ENCODE measurements at regions not wholly inside any gene's neighbourhood (a gene's known extent, or its start where the extent isn't known, plus 50 kb on each side); places are given as distances from the start of the nearest gene placed in this dataset.

DNA sequence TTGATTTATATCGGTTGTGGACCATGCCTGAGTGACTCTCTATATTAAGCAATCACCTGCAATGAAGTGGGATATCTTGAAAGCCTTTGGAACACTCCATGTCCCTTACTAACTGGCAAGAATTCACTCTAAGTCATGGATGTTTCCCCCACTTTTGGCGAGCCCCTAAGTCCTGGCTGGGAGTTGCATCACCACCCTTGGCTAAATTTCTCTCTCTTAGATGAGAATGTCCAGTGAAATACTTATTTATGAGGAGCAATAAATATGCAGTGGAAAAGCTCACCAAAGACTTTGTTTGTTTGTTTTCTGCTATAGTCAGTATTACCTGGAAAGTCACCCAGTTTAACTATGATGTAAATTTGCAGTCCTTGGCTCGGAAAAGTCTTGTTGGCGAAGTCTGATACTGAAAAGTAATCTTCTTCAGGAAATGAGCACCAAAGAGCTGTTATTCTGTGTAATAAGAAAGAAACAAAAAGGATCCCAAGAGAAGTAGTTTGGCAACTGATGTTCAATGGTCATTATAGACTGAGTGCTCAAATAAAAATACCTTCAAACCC, 333.8 kb downstream of the DMRT2 start:
- no peak for TF ChIP-seq EZH2 (IDR thresholded peaks at IDR 0.05; ENCODE audit: borderline replicate concordance, low read depth, low read length, severe bottlenecking)
- TF ChIP-seq, protein P1, sequence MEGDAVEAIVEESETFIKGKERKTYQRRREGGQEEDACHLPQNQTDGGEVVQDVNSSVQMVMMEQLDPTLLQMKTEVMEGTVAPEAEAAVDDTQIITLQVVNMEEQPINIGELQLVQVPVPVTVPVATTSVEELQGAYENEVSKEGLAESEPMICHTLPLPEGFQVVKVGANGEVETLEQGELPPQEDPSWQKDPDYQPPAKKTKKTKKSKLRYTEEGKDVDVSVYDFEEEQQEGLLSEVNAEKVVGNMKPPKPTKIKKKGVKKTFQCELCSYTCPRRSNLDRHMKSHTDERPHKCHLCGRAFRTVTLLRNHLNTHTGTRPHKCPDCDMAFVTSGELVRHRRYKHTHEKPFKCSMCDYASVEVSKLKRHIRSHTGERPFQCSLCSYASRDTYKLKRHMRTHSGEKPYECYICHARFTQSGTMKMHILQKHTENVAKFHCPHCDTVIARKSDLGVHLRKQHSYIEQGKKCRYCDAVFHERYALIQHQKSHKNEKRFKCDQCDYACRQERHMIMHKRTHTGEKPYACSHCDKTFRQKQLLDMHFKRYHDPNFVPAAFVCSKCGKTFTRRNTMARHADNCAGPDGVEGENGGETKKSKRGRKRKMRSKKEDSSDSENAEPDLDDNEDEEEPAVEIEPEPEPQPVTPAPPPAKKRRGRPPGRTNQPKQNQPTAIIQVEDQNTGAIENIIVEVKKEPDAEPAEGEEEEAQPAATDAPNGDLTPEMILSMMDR (IDR thresholded peaks at IDR 0.05; ENCODE audit: borderline replicate concordance, extremely low read depth, low read length, poor library complexity, severe bottlenecking) = no peak

All from DND-41 (cell line).